Tibial artery (tissue), 4 donors: ENCODE measurements at regions not wholly inside any gene's neighbourhood (a gene's known extent, or its start where the extent isn't known, plus 50 kb on each side); places are given as distances from the start of the nearest gene placed in this dataset.

Experiments
- DNase-seq, 2 donors: peaks; one replicate each; pipeline ENCODE4 v3.0.0-alpha.2; 2019
- H3K27ac ChIP-seq, 2 donors: fragments of 200-600 bp; sonication (generic) in 1 of 2; 1 replicate in 1 of 2; 2 replicates in 1 of 2; pipeline ENCODE4 v1.5.1; 2018 to 2019; ENCODE audit warnings: mild to moderate bottlenecking in 1 of 2
- H3K27me3 ChIP-seq, 2 donors: fragments of 200-600 bp; sonication (generic) in 1 of 2; one replicate each; pipeline versions ENCODE4 v1.5.1 to v1.6.0; 2016 to 2019
- H3K36me3 ChIP-seq, 3 donors: fragments of 200-600 bp; sonication (generic) in 2 of 3; one replicate each; pipeline ENCODE4 v1.5.1; 2016 to 2019; ENCODE audit warnings: mild to moderate bottlenecking in 2 of 3
- H3K4me1 ChIP-seq, 4 donors: fragments of 200-600 bp; sonication (generic) in 2 of 4; 1 replicate in 3 of 4; 2 replicates in 1 of 4; pipeline ENCODE4 v1.5.1; 2016 to 2019
- H3K4me3 ChIP-seq, 2 donors: fragments of 200-600 bp; sonication (generic) in 1 of 2; 1 replicate in 1 of 2; 2 replicates in 1 of 2; pipeline ENCODE4 v1.5.1; 2018 to 2019; ENCODE audit warnings: mild to moderate bottlenecking in 2 of 2
- H3K9me3 ChIP-seq, 3 donors: fragments of 200-600 bp; sonication (generic) in 1 of 3; one replicate each; pipeline ENCODE4 v1.5.1; 2016 to 2019
- CTCF ChIP-seq, 2 experiments: fragments of 200-600 bp in 1 of 2; fragments of 450-650 bp in 1 of 2; IDR thresholded peaks; one replicate each; pipeline ENCODE4 v1.5.1; 2017 to 2019; ENCODE audit warnings: antibody characterized with exemption in 2 of 2, mild to moderate bottlenecking in 1 of 2, moderate library complexity in 1 of 2
- intact Hi-C: fragments of 100-400 bp; cut with DNase I; formaldehyde crosslinking; loops from one replicate; pipeline ENCODE4 v1.15.0; 2023; ENCODE audit warnings: low total_unique reads

- H3K36me3 ChIP-seq = no peaks in the 10 kb centered on the region
- no peak overlapping the region for H3K27ac ChIP-seq
- H3K27me3 ChIP-seq = no peaks in the 10 kb centered on the region
- intact Hi-C loops = no loop called here
- no peaks in the 10 kb centered on the region for H3K4me1 ChIP-seq
- no peak for TF ChIP-seq CTCF (IDR thresholded peaks at IDR 0.05)
- DNase-seq = no peak
- no peak overlapping the region for H3K4me3 ChIP-seq
- H3K9me3 ChIP-seq = peaks cover 0 to 4% (median 0%) of the 10 kb centered on the region in 3 donors
These were observed 1032.3 kb upstream of the FBXO33 start for GRCh38 chr14:40464531-40464930.

- no peaks in the 10 kb centered on the region for H3K27me3 ChIP-seq
- no peak overlapping the region for H3K4me3 ChIP-seq
- DNase-seq = no peak
- TF ChIP-seq CTCF (IDR thresholded peaks at IDR 0.05) = no peak
- intact Hi-C loops = no loop called here
- H3K4me1 ChIP-seq = no peaks in the 10 kb centered on the region
- H3K9me3 ChIP-seq = peaks cover 0 to 3% (median 0%) of the 10 kb centered on the region in 3 donors
- H3K27ac ChIP-seq = no peak overlapping the region
- no peaks in the 10 kb centered on the region for H3K36me3 ChIP-seq
These were observed 1031.7 kb upstream of the FBXO33 start for GRCh38 chr14:40463886-40464285.

- no peak for DNase-seq
- intact Hi-C loops = no loop called here
These were observed 1020.4 kb upstream of the FBXO33 start for GRCh38 chr14:40452674-40453073.

GRCh38 chr14:40447017-40447416 is 1014.8 kb upstream of the FBXO33 start:
- no peak for TF ChIP-seq CTCF (IDR thresholded peaks at IDR 0.05)
- intact Hi-C loops = no loop called here
- no peak for DNase-seq
- Histone ChIP-seq H3K27ac (no peak overlapping the region), H3K4me3 (no peak overlapping the region), H3K9me3 (no peaks in the 10 kb centered on the region), H3K36me3 (no peaks in the 10 kb centered on the region), H3K4me1 (no peaks in the 10 kb centered on the region), H3K27me3 (no peaks in the 10 kb centered on the region)

More at GRCh38 chr14:40452674-40453073, 1020.4 kb upstream of the FBXO33 start:
- no peak overlapping the region for H3K27ac ChIP-seq
- H3K27me3 ChIP-seq = no peaks in the 10 kb centered on the region
- H3K4me3 ChIP-seq = no peak overlapping the region
- no peaks in the 10 kb centered on the region for H3K4me1 ChIP-seq
- no peaks in the 10 kb centered on the region for H3K9me3 ChIP-seq
- no peak for TF ChIP-seq CTCF (IDR thresholded peaks at IDR 0.05)
- H3K36me3 ChIP-seq = no peaks in the 10 kb centered on the region

- intact Hi-C loops = no loop called here
These were observed 1012.8 kb upstream of the FBXO33 start for GRCh38 chr14:40445020-40445419.

More at GRCh38 chr14:40445020-40445419, 1012.8 kb upstream of the FBXO33 start:
- H3K4me3 ChIP-seq = no peak overlapping the region
- TF ChIP-seq CTCF (IDR thresholded peaks at IDR 0.05) = no peak
- no peaks in the 10 kb centered on the region for H3K36me3 ChIP-seq
- H3K4me1 ChIP-seq = no peaks in the 10 kb centered on the region
- H3K27me3 ChIP-seq = no peaks in the 10 kb centered on the region
- H3K9me3 ChIP-seq = no peaks in the 10 kb centered on the region
- DNase-seq = no peak
- H3K27ac ChIP-seq = no peak overlapping the region
